Thoracic aorta (tissue), 2 donors: ENCODE measurements at regions not wholly inside any gene's neighbourhood (a gene's known extent, or its start where the extent isn't known, plus 50 kb on each side); places are given as distances from the start of the nearest gene placed in this dataset.

Experiments
- ATAC-seq: fragments of 150-250 bp; one replicate; pipeline ENCODE4 v1.8.0; 2017; ENCODE audit warnings: low read depth; ENCODE audit not compliant: insufficient number of reproducible peaks, low FRiP score
- DNase-seq: peaks from one replicate; pipeline ENCODE4 v3.0.0-alpha.2; 2020; ENCODE audit warnings: low spot score
- H3K27ac ChIP-seq, 2 donors: fragments of 200-600 bp; sonication (generic); 1 replicate in 1 of 2; 2 replicates in 1 of 2; pipeline ENCODE4 v1.5.1; 2016; ENCODE audit warnings: mild to moderate bottlenecking in 2 of 2, moderate library complexity in 2 of 2
- H3K27me3 ChIP-seq: fragments of 200-600 bp; sonication (generic); replicated peaks from 2 replicates; pipeline ENCODE4 v1.6.0; 2016; ENCODE audit warnings: mild to moderate bottlenecking; ENCODE audit not compliant: insufficient read depth
- H3K36me3 ChIP-seq: fragments of 200-600 bp; sonication (generic); one replicate; pipeline ENCODE4 v1.5.1; 2016
- H3K4me1 ChIP-seq, 2 donors: fragments of 200-600 bp; sonication (generic); 1 replicate in 1 of 2; 2 replicates in 1 of 2; pipeline versions ENCODE4 v1.5.1 to v1.6.0; 2016; ENCODE audit warnings: low read depth in 2 of 2, mild to moderate bottlenecking in 1 of 2; ENCODE audit not compliant: control insufficient read depth in 1 of 2
- H3K4me3 ChIP-seq: fragments of 200-600 bp; sonication (generic); 2 replicates; pipeline ENCODE4 v1.5.1; 2016; ENCODE audit warnings: mild to moderate bottlenecking
- H3K9me3 ChIP-seq: fragments of 200-600 bp; sonication (generic); 2 replicates; pipeline ENCODE4 v1.5.1; 2016
- TF ChIP-seq, protein P1 (sequence below): fragments of 200-600 bp; sonication (generic); IDR thresholded peaks from one replicate; pipeline ENCODE4 v1.5.1; 2019; ENCODE audit warnings: antibody characterized with exemption

DNA sequence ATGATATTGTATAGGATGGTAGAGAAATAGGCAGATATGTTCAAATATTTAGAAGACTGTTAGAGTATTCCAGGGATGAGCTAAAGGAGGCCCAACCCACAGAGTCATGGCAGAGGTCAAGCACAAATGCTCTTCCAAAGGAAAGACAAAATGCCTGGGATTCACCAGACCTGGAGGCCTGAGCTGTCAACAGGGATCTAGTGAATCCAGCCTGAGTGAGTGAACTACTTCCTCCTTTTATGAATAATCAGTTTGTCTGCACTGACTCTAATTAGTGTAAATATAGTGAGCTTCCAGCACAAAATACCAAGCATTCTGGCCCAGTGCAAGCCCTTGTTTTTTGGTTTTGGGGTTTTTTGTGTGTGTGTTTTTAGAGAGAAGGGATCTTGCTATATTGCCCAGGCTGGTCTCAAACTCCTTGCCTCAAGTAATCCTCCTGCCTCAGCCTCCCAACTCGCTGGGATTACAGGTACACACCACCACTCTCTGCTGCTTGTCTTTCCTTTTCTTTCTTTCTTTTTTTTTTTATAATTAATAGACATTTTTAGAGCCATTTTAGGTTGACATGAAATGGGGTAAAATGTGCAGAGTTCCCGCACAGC is 244.4 kb downstream of the SKIDA1 start:
- ATAC-seq (no peak), DNase-seq (no peak)
- no peaks in the 10 kb centered on the region for H3K36me3 ChIP-seq
- no peak overlapping the region for H3K27ac ChIP-seq
- H3K4me3 ChIP-seq = no peak overlapping the region
- no peaks in the 10 kb centered on the region for H3K9me3 ChIP-seq
- no peaks in the 10 kb centered on the region for H3K4me1 ChIP-seq
- TF ChIP-seq, protein P1, sequence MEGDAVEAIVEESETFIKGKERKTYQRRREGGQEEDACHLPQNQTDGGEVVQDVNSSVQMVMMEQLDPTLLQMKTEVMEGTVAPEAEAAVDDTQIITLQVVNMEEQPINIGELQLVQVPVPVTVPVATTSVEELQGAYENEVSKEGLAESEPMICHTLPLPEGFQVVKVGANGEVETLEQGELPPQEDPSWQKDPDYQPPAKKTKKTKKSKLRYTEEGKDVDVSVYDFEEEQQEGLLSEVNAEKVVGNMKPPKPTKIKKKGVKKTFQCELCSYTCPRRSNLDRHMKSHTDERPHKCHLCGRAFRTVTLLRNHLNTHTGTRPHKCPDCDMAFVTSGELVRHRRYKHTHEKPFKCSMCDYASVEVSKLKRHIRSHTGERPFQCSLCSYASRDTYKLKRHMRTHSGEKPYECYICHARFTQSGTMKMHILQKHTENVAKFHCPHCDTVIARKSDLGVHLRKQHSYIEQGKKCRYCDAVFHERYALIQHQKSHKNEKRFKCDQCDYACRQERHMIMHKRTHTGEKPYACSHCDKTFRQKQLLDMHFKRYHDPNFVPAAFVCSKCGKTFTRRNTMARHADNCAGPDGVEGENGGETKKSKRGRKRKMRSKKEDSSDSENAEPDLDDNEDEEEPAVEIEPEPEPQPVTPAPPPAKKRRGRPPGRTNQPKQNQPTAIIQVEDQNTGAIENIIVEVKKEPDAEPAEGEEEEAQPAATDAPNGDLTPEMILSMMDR = no peak
- H3K27me3 ChIP-seq = no peaks in the 10 kb centered on the region

DNA sequence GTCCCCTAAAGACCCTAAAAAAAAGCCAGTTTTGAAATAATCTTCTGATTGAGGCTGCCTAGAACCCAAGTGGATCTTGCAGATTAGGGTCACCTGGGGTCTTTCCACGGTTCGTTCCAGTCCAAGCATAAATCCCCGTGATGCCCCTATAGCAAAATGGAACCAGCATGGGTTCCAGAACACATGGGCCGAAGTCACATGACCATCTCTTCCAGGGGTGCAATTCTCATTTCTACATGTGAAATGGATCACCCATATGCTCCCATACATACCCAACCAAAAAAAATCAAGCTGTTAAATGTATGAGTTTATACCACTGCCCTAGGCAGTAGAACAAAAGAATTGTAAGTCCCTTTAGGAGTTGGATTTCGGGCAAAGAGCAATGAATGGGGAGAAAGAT is 245.4 kb downstream of the SKIDA1 start:
- H3K4me1 ChIP-seq = no peaks in the 10 kb centered on the region
- H3K9me3 ChIP-seq = no peaks in the 10 kb centered on the region
- H3K27ac ChIP-seq = no peak overlapping the region
- TF ChIP-seq, protein P1 = no peak
- no peak for DNase-seq
- H3K36me3 ChIP-seq = no peaks in the 10 kb centered on the region
- no peak for ATAC-seq
- H3K27me3 ChIP-seq = no peaks in the 10 kb centered on the region
- no peak overlapping the region for H3K4me3 ChIP-seq

DNA sequence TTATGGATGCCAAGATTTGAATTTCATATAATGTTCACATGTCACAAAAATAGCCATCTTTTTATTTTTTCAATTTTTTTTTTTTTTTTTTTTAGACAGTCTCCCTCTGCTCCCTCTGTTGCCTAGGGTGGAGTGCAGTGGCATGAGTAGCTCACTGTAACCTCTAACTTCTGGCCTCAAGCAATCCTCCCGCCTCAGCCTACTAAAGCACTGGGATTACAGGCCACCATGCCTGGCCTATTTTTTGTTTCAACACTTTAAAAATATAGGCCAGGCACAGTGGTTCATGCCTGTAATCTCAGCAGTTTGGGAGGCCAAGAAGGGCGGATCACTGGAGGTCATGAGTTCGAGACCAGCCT is 246.3 kb downstream of the SKIDA1 start:
- no peak for ATAC-seq
- TF ChIP-seq, protein P1 = no peak
- Histone ChIP-seq H3K9me3 (no peaks in the 10 kb centered on the region), H3K27me3 (no peaks in the 10 kb centered on the region), H3K4me1 (no peaks in the 10 kb centered on the region), H3K27ac (no peak overlapping the region), H3K4me3 (no peak overlapping the region), H3K36me3 (no peaks in the 10 kb centered on the region)
- no peak for DNase-seq

DNA sequence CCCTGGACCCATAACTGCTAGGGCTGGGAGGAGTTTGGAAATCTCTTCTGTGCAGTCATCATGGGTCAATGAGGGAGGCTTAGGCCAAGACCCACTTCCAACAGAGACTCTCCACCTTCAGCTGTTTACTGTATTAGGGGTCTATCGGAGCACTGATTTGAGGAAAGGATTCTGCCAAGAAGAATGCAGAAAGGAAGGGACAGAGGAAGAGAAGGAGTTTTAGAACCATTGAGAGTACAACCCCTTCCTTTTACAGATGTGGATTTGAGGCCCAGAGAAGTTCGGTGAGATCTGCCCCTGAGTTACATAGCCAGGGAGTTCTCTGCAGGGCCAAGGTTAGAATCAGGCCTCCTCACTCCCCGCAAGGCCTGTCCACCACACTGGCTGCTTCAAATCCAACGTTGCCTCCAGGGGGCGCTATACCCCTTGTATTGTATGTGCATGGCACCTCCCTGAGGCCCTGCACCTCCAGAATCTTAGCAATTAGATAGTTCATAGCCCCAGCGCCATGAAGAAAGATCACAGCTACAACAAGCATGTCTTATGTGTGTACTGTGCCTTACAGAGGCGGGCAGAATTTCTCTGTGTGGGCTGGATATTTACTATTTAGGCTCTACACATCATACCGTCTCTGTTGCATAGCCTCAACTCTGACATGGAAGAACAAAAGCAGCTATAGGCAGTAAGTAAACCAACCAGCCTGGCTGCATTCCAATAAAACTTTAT is 246.8 kb downstream of the SKIDA1 start:
- Histone ChIP-seq H3K4me1 (no peaks in the 10 kb centered on the region), H3K4me3 (no peak overlapping the region), H3K9me3 (no peaks in the 10 kb centered on the region), H3K27ac (no peak overlapping the region), H3K27me3 (no peaks in the 10 kb centered on the region), H3K36me3 (no peaks in the 10 kb centered on the region)
- DNase-seq (peak; percentile 85), ATAC-seq (peak; percentile 23)
- TF ChIP-seq, protein P1 = peak; percentile 73

DNA sequence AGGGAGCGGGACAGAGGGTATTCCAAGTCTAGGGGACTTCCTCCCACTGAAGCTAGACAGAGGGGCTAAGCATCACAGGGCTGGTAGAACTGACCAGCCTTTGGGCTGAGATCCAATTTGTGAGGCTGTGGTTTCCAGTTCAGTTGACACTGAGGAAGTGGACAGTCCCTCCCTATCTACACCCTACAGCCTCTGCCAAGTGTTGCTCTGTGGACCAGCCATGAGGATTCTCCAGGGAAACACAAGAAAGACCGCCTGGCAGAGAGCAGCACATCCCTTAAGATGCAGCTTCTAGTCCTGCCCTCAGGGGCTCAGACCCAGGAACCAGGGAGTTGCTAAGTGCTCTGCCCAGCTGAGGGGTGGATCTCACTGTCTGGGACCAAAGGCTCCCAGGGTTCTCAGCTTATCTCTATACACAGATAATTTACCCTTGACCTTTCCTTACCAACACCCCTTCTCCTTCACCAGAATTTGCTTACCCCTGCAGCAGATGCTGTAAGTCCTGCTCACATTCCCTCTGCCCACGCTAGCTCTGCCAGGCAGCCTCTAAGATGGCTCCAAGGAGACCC is 252.0 kb downstream of the SKIDA1 start:
- ATAC-seq (no peak), DNase-seq (no peak)
- Histone ChIP-seq H3K4me3 (no peak overlapping the region), H3K9me3 (no peaks in the 10 kb centered on the region), H3K36me3 (no peaks in the 10 kb centered on the region), H3K27me3 (no peaks in the 10 kb centered on the region), H3K4me1 (no peaks in the 10 kb centered on the region), H3K27ac (no peak overlapping the region)
- TF ChIP-seq, protein P1 = no peak
